Endothelial cell (in vitro differentiated cells): ENCODE measurements at regions not wholly inside any gene's neighbourhood (a gene's known extent, or its start where the extent isn't known, plus 50 kb on each side); places are given as distances from the start of the nearest gene placed in this dataset.
"Not testable (repeated sequence)": the region's sequence is repeated elsewhere in the genome, so short reads cannot be mapped to it uniquely, and the experiment has no call there.

Experiments
- DNase-seq: peaks from one replicate; pipeline ENCODE4 v3.0.0; 2021; ENCODE audit warnings: low spot score
- H3K27ac Mint-ChIP-seq: one replicate; pipeline ENCODE4 v1.8.0; 2021; ENCODE audit warnings: mixed read lengths, inconsistent platforms; ENCODE audit not compliant: unreplicated experiment
- H3K27me3 Mint-ChIP-seq: one replicate; pipeline ENCODE4 v1.8.0; 2021; ENCODE audit warnings: mild to moderate bottlenecking, moderate library complexity, mixed read lengths, inconsistent platforms; ENCODE audit not compliant: unreplicated experiment
- H3K36me3 Mint-ChIP-seq: one replicate; pipeline ENCODE4 v1.8.0; 2021; ENCODE audit warnings: mild to moderate bottlenecking, low read depth, mixed read lengths, inconsistent platforms; ENCODE audit not compliant: unreplicated experiment
- H3K4me1 Mint-ChIP-seq: one replicate; pipeline ENCODE4 v1.8.0; 2021; ENCODE audit warnings: mild to moderate bottlenecking, mixed read lengths, inconsistent platforms; ENCODE audit not compliant: unreplicated experiment
- H3K4me3 Mint-ChIP-seq: one replicate; pipeline ENCODE4 v1.8.0; 2021; ENCODE audit warnings: mild to moderate bottlenecking, mixed read lengths, inconsistent platforms; ENCODE audit not compliant: unreplicated experiment
- H3K9me3 Mint-ChIP-seq: one replicate; pipeline ENCODE4 v1.8.0; 2021; ENCODE audit warnings: mixed read lengths, inconsistent platforms; ENCODE audit not compliant: unreplicated experiment
- TF ChIP-seq, protein P1 (sequence below): fragments of 200-600 bp; sonication (generic); IDR thresholded peaks from one replicate; pipeline ENCODE4 v1.5.0; 2021; ENCODE audit warnings: antibody characterized with exemption; ENCODE audit not compliant: unreplicated experiment

DNA sequence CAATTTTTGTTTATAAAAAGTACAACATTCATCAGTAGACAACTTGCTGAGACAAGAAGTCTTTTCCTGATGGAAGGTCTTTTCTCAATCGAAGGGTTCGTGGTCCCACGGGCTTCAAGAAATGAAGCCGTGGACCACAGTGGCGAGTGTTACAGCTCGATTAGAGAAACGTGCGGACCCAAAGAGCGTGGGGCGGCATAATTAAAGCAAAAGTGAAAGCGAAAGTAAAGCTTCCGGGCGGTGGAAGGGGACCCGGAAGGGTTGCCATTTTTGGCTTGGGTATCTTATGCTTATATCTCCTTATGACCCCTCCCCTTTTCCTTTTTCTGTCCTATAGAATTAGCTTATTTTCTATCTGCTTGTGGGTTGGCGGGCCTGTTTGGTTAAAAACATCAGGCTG is 2309.4 kb upstream of the ACO1 start:
- H3K4me1 Mint-ChIP-seq: peaks cover 5% of the 10 kb centered on the region
- H3K27ac Mint-ChIP-seq: no peak overlapping the region
- H3K27me3 Mint-ChIP-seq: no peaks in the 10 kb centered on the region
- no peaks in the 10 kb centered on the region for H3K9me3 Mint-ChIP-seq
- no peaks in the 10 kb centered on the region for H3K36me3 Mint-ChIP-seq
- no peak for DNase-seq
- H3K4me3 Mint-ChIP-seq: no peak overlapping the region
- TF ChIP-seq, protein P1, sequence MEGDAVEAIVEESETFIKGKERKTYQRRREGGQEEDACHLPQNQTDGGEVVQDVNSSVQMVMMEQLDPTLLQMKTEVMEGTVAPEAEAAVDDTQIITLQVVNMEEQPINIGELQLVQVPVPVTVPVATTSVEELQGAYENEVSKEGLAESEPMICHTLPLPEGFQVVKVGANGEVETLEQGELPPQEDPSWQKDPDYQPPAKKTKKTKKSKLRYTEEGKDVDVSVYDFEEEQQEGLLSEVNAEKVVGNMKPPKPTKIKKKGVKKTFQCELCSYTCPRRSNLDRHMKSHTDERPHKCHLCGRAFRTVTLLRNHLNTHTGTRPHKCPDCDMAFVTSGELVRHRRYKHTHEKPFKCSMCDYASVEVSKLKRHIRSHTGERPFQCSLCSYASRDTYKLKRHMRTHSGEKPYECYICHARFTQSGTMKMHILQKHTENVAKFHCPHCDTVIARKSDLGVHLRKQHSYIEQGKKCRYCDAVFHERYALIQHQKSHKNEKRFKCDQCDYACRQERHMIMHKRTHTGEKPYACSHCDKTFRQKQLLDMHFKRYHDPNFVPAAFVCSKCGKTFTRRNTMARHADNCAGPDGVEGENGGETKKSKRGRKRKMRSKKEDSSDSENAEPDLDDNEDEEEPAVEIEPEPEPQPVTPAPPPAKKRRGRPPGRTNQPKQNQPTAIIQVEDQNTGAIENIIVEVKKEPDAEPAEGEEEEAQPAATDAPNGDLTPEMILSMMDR: no peak

DNA sequence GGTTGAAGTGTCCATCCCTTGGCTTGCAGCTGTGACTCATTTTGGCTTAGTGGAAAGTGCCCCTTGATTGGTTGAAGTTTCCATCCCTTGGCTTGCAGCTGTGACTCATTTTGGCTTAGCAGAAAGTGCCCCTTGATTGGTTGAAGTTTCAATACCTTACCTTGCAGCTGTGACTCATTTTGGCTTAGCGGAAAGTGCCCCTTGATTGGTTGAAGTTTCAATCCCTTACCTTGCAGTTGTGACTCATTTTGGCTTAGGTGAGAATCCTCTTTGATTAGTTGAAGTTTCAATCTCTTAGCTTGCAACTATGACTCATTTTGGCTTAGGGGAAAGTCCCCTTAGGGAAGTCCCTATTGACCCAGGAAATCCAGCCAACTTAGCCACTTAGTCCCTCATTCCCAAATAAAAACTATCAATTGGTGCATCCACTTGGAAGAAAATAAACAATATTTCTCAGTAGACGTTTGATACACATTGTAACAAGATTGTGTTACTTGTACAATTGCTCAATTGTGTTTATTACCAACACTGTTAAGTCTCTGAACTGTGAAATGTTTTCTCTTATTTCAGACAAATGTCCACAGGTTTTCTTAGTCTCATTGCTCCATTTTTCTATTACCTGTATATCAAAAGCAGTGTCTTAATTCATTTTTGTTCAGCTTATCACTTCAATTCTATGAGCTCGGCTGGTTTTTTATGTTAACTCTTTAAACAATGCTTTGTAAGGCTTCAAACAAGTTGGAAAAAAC is 2308.8 kb upstream of the ACO1 start:
- no peaks in the 10 kb centered on the region for H3K9me3 Mint-ChIP-seq
- no peak overlapping the region for H3K4me3 Mint-ChIP-seq
- peaks cover 1% of the 10 kb centered on the region for H3K27me3 Mint-ChIP-seq
- no peaks in the 10 kb centered on the region for H3K36me3 Mint-ChIP-seq
- TF ChIP-seq, protein P1: no peak
- H3K27ac Mint-ChIP-seq: no peak overlapping the region
- peaks cover 5% of the 10 kb centered on the region for H3K4me1 Mint-ChIP-seq
- DNase-seq: no peak

DNA sequence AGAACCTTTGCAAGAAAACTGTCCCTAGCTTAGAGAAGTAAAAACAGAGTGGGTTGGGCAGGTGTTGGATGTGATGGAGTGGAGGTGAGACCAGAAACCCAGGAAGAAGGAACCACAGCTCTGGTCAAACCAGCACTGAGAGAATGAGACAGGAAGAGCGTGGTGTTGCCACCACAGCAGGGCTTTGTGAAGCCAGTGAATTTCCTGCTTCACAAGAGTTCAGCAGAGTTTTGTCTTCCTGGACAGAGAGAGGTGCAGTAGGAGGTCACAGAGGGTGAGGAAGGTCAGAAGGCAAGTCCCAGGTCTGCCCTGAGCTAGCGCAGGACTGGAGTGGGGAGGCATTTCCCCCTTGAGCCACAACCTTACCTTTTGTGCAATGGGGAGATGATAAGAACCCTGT is 2306.2 kb upstream of the ACO1 start:
- H3K27me3 Mint-ChIP-seq: peaks cover 1% of the 10 kb centered on the region
- no peak overlapping the region for H3K4me3 Mint-ChIP-seq
- H3K27ac Mint-ChIP-seq: no peak overlapping the region
- H3K4me1 Mint-ChIP-seq: peaks cover 5% of the 10 kb centered on the region
- DNase-seq: no peak
- TF ChIP-seq, protein P1: no peak
- no peaks in the 10 kb centered on the region for H3K36me3 Mint-ChIP-seq
- H3K9me3 Mint-ChIP-seq: no peaks in the 10 kb centered on the region

DNA sequence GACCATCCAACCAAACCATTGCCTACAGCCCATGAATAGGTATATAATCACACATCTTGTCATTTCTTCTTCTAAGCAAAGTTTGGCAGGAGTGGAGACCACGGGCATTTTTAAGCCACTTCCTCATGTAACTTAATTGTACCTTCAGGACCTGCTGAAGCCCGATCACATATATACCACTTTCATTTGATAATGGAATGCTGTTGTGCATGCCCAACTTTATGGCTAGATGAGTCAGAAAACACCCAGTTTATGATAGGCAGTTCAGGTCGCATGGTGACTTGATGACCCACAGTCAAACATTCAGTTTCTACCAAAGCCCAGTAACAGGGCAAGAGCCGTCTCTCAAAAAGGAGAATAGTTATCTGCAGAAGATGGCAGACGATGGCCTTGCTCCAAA is 2295.0 kb upstream of the ACO1 start:
- DNase-seq: no peak
- TF ChIP-seq, protein P1: no peak
- Mint-ChIP-seq H3K4me3 (no peak overlapping the region), H3K27me3 (no peaks in the 10 kb centered on the region), H3K4me1 (no peaks in the 10 kb centered on the region), H3K36me3 (no peaks in the 10 kb centered on the region), H3K27ac (no peak overlapping the region), H3K9me3 (no peaks in the 10 kb centered on the region)

DNA sequence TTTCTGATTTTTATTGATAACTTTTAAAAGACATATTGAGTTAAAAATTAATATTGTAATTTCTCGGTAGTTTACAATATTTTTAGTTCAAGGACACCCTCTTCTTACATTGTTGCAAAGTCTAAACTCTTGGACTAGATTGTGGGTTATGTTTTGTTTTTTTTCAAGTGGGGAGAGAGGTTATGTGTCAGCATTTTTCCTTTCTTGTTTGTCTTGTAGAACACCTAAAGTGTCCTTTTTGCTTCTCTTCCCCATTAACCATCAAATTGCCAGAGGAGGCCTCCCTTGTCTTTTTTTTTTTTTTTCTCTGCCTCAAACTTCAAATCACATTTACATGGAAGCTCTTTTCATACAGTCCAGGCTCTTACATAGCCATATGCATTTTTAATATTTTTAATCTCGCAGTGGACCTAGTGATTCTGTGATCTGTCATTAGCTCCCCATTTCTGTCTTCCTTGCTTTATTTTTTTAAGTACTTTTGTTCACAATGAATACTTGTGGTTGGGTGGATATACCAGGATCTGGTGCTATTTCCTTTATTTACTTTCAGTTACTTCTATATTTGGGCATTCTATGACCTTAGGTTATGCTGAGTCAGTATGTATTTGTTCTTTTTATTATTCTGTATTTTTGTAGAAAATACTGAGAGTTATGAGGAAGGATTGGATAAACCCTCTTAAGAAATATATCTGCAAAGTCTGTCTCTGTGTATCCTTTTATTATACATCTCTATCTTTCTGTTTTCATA is 2280.6 kb upstream of the ACO1 start:
- Mint-ChIP-seq H3K27ac (no peak overlapping the region), H3K4me1 (no peaks in the 10 kb centered on the region), H3K9me3 (no peaks in the 10 kb centered on the region), H3K4me3 (no peak overlapping the region), H3K27me3 (no peaks in the 10 kb centered on the region), H3K36me3 (no peaks in the 10 kb centered on the region)
- TF ChIP-seq, protein P1: no peak
- DNase-seq: no peak

DNA sequence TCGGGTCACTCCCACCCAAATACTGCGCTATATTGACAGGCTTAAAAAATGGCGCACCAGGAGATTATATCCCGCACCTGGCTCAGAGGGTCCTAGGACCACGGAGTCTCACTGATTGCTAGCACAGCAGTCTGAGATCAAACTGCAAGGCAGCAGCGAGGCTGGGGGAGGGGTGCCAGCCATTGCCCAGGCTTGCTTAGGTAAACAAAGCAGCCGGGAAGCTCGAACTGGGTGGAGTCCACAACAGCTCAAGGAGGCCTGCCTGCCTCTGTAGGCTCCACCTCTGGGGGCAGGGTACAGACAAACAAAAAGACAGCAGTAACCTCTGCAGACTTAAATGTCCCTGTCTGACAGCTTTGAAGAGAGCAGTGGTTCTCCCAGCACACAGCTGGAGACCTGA is 2277.3 kb upstream of the ACO1 start:
- not testable (repeated sequence) for H3K4me3 Mint-ChIP-seq, H3K4me1 Mint-ChIP-seq, H3K36me3 Mint-ChIP-seq, DNase-seq, H3K9me3 Mint-ChIP-seq, H3K27ac Mint-ChIP-seq, H3K27me3 Mint-ChIP-seq
